ENCODE measurements at regions not wholly inside any gene's neighbourhood (a gene's known extent, or its start where the extent isn't known, plus 50 kb on each side); places are given as distances from the start of the nearest gene placed in this dataset.

DNA sequence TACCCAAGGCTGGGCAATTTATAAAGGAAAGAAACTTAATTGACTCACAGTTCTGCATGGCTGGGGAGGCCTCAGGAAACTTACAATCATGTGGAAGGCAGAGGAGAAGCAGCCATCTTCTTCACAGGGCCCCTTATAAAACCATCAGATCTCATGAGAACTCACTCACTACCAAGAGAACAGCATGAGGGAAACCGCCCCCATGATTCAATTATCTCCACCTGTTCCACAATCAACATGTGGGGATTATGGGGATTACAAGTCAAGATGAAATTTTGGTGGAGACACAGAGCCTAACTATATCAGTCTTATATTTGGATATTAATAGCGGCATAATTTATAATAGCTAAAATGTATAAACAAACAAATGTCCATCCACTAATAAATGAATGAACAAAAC lies 1123.7 kb upstream of the NCAM2 start:
- TF ChIP-seq, protein P1, sequence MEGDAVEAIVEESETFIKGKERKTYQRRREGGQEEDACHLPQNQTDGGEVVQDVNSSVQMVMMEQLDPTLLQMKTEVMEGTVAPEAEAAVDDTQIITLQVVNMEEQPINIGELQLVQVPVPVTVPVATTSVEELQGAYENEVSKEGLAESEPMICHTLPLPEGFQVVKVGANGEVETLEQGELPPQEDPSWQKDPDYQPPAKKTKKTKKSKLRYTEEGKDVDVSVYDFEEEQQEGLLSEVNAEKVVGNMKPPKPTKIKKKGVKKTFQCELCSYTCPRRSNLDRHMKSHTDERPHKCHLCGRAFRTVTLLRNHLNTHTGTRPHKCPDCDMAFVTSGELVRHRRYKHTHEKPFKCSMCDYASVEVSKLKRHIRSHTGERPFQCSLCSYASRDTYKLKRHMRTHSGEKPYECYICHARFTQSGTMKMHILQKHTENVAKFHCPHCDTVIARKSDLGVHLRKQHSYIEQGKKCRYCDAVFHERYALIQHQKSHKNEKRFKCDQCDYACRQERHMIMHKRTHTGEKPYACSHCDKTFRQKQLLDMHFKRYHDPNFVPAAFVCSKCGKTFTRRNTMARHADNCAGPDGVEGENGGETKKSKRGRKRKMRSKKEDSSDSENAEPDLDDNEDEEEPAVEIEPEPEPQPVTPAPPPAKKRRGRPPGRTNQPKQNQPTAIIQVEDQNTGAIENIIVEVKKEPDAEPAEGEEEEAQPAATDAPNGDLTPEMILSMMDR (IDR thresholded peaks at IDR 0.05) = no peak
- TF ChIP-seq POLR2A (IDR thresholded peaks at IDR 0.05) = no peak
